GM19438 (cell line): ENCODE measurements at regions not wholly inside any gene's neighbourhood (a gene's known extent, or its start where the extent isn't known, plus 50 kb on each side); places are given as distances from the start of the nearest gene placed in this dataset.
"Not testable (repeated sequence)": the region's sequence is repeated elsewhere in the genome, so short reads cannot be mapped to it uniquely, and the experiment has no call there.

Experiments used
- ATAC-seq: cut with Tn5 transposase; IDR thresholded peaks from one replicate; pipeline ENCODE4 v1.9.1; 2021; ENCODE audit warnings: low read depth; ENCODE audit not compliant: unreplicated experiment

GRCh38 chr2:215889240-215889969 is 123.9 kb downstream of the MREG start:
- ATAC-seq, result not testable (repeated sequence)

- no peak for ATAC-seq
Measured at GRCh38 chr2:215888680-215889079, 124.7 kb downstream of the MREG start.

GRCh38 chr2:215887303-215887702 is 126.0 kb downstream of the MREG start:
- no peak for ATAC-seq

GRCh38 chr2:215886022-215886421 is 127.3 kb downstream of the MREG start:
- ATAC-seq, result no peak

GRCh38 chr2:215885536-215885935 is 127.8 kb downstream of the MREG start:
- ATAC-seq, result no peak

GRCh38 chr2:215884451-215885087 is 128.8 kb downstream of the MREG start:
- no peak for ATAC-seq

- ATAC-seq, result peak; percentile 49
Measured at GRCh38 chr2:215883799-215884198, 129.6 kb downstream of the MREG start.

GRCh38 chr2:215882689-215883088 is 130.7 kb downstream of the MREG start:
- ATAC-seq, result no peak

GRCh38 chr2:215881582-215881981 is 131.8 kb downstream of the MREG start:
- no peak for ATAC-seq

GRCh38 chr2:215880970-215881369 is 132.4 kb downstream of the MREG start:
- ATAC-seq, result no peak

- no peak for ATAC-seq
Measured at GRCh38 chr2:215879977-215880940, 133.1 kb downstream of the MREG start.

GRCh38 chr2:215879331-215879730 is 134.0 kb downstream of the MREG start:
- no peak for ATAC-seq

- ATAC-seq, result no peak
Measured at GRCh38 chr2:215878476-215879063, 134.8 kb downstream of the MREG start.

GRCh38 chr2:215876937-215877238 is 136.5 kb downstream of the MREG start:
- ATAC-seq, result no peak

- no peak for ATAC-seq
Measured at GRCh38 chr2:215876139-215876936, 137.0 kb downstream of the MREG start.

- no peak for ATAC-seq
Measured at GRCh38 chr2:215874418-215874817, 138.9 kb downstream of the MREG start.

- ATAC-seq, result no peak
Measured at GRCh38 chr2:215870986-215871385, 142.4 kb downstream of the MREG start.

GRCh38 chr2:215870088-215870490 is 143.3 kb downstream of the MREG start:
- no peak for ATAC-seq

- ATAC-seq, result no peak
Measured at GRCh38 chr2:215868846-215869543, 144.4 kb downstream of the MREG start.

- ATAC-seq, result no peak
Measured at GRCh38 chr2:215866606-215867005, 146.7 kb downstream of the MREG start.
